Stomach (tissue), 4 donors: ENCODE measurements at regions not wholly inside any gene's neighbourhood (a gene's known extent, or its start where the extent isn't known, plus 50 kb on each side); places are given as distances from the start of the nearest gene placed in this dataset.

Experiments used
- CTCF ChIP-seq, 7 experiments: fragments of 450-650 bp in 4 of 7; fragments of 200-600 bp in 3 of 7; sonication (generic) in 3 of 7; IDR thresholded peaks; one replicate each; pipeline ENCODE4 v1.5.1; 2016 to 2019; ENCODE audit warnings: antibody characterized with exemption in 7 of 7, control low read depth in 2 of 7, mild to moderate bottlenecking in 1 of 7
- EP300 ChIP-seq: sonication (generic); formaldehyde crosslinking; IDR thresholded peaks from one replicate; pipeline ENCODE4 v1.6.1; 2017; ENCODE audit warnings: antibody characterized with exemption
- POLR2AphosphoS5 ChIP-seq, 3 donors: sonication (generic); formaldehyde crosslinking; IDR thresholded peaks; one replicate each; pipeline ENCODE4 v1.6.1; 2016; ENCODE audit warnings: antibody characterized with exemption in 3 of 3

GRCh38 chr13:28576067-28576466 is 81.1 kb upstream of the FLT1 start:
- no peak for TF ChIP-seq CTCF (IDR thresholded peaks at IDR 0.05)
- no peak for TF ChIP-seq EP300
- TF ChIP-seq POLR2AphosphoS5 (IDR thresholded peaks at IDR 0.05) = no peak
